GM21529 (cell line): ENCODE measurements at regions not wholly inside any gene's neighbourhood (a gene's known extent, or its start where the extent isn't known, plus 50 kb on each side); places are given as distances from the start of the nearest gene placed in this dataset.

Source experiments
- ATAC-seq: cut with Tn5 transposase; IDR thresholded peaks from one replicate; pipeline ENCODE4 v1.9.1; 2021; ENCODE audit not compliant: unreplicated experiment

GRCh38 chr10:29063806-29064644 lies 224.8 kb upstream of the LYZL1 start:
- no peak for ATAC-seq

GRCh38 chr10:29064680-29065079 lies 224.2 kb upstream of the LYZL1 start:
- ATAC-seq, result no peak

- ATAC-seq, result no peak
Observed at GRCh38 chr10:29067161-29067560, 221.7 kb upstream of the LYZL1 start.

GRCh38 chr10:29067628-29068027 lies 221.2 kb upstream of the LYZL1 start:
- ATAC-seq, result no peak

GRCh38 chr10:29068302-29068701 lies 220.6 kb upstream of the LYZL1 start:
- ATAC-seq, result no peak

- ATAC-seq, result no peak
Observed at GRCh38 chr10:29068966-29069365, 219.9 kb upstream of the LYZL1 start.

- no peak for ATAC-seq
Observed at GRCh38 chr10:29069941-29070340, 218.9 kb upstream of the LYZL1 start.

GRCh38 chr10:29078919-29079318 lies 210.0 kb upstream of the LYZL1 start:
- no peak for ATAC-seq

- ATAC-seq, result no peak
Observed at GRCh38 chr10:29081231-29081630, 207.6 kb upstream of the LYZL1 start.

- ATAC-seq, result no peak
Observed at GRCh38 chr10:29081951-29082685, 206.8 kb upstream of the LYZL1 start.

- ATAC-seq, result no peak
Observed at GRCh38 chr10:29083096-29083495, 205.8 kb upstream of the LYZL1 start.

GRCh38 chr10:29084681-29085307 lies 204.1 kb upstream of the LYZL1 start:
- ATAC-seq, result no peak

- no peak for ATAC-seq
Observed at GRCh38 chr10:29089091-29089490, 199.8 kb upstream of the LYZL1 start.

GRCh38 chr10:29096303-29096824 lies 192.5 kb upstream of the LYZL1 start:
- no peak for ATAC-seq

- no peak for ATAC-seq
Observed at GRCh38 chr10:29098423-29098822, 190.4 kb upstream of the LYZL1 start.

GRCh38 chr10:29099001-29099400 lies 189.9 kb upstream of the LYZL1 start:
- no peak for ATAC-seq

GRCh38 chr10:29099415-29099814 lies 189.5 kb upstream of the LYZL1 start:
- no peak for ATAC-seq

- no peak for ATAC-seq
Observed at GRCh38 chr10:29100505-29100904, 188.4 kb upstream of the LYZL1 start.

GRCh38 chr10:29102233-29102632 lies 186.6 kb upstream of the LYZL1 start:
- ATAC-seq, result no peak

GRCh38 chr10:29102636-29103035 lies 186.2 kb upstream of the LYZL1 start:
- ATAC-seq, result no peak

- ATAC-seq, result no peak
Observed at GRCh38 chr10:29104661-29105399, 184.0 kb upstream of the LYZL1 start.
